ENCODE measurements at regions not wholly inside any gene's neighbourhood (a gene's known extent, or its start where the extent isn't known, plus 50 kb on each side); places are given as distances from the start of the nearest gene placed in this dataset.

GRCh38 chr12:64965920-64966319 is 141.5 kb downstream of the TBC1D30 start:
- CTCF ChIA-PET = no interaction called here
- peaks cover 6% of the 10 kb centered on the region for H3K4me1 Mint-ChIP-seq
- H3K27me3 Mint-ChIP-seq (ENCODE audit: low read depth) = no peaks in the 10 kb centered on the region; the same call in 1 of the 2 replicates
- POLR2A ChIA-PET = no interaction called here
- DNase-seq (ENCODE audit: low spot score) (no peak), ATAC-seq (no peak)
- H3K9me3 Mint-ChIP-seq = peaks cover 34% of the 10 kb centered on the region
- no peak overlapping the region for H3K4me3 Mint-ChIP-seq
- H3K36me3 Mint-ChIP-seq = peaks cover 20% of the 10 kb centered on the region
- TF ChIP-seq SMAD3 (CRISPR knock-in tag; IDR thresholded peaks at IDR 0.05; ENCODE audit: borderline replicate concordance) (no peak), SP1 (CRISPR knock-in tag; conservative IDR thresholded peaks at IDR 0.05) (no peak)
- TF ChIP-seq, protein P1, sequence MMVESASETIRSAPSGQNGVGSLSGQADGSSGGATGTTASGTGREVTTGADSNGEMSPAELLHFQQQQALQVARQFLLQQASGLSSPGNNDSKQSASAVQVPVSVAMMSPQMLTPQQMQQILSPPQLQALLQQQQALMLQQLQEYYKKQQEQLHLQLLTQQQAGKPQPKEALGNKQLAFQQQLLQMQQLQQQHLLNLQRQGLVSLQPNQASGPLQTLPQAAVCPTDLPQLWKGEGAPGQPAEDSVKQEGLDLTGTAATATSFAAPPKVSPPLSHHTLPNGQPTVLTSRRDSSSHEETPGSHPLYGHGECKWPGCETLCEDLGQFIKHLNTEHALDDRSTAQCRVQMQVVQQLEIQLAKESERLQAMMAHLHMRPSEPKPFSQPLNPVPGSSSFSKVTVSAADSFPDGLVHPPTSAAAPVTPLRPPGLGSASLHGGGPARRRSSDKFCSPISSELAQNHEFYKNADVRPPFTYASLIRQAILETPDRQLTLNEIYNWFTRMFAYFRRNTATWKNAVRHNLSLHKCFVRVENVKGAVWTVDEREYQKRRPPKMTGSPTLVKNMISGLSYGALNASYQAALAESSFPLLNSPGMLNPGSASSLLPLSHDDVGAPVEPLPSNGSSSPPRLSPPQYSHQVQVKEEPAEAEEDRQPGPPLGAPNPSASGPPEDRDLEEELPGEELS (CRISPR knock-in tag; IDR thresholded peaks at IDR 0.05) = no peak
- TF ChIP-seq, protein P2, sequence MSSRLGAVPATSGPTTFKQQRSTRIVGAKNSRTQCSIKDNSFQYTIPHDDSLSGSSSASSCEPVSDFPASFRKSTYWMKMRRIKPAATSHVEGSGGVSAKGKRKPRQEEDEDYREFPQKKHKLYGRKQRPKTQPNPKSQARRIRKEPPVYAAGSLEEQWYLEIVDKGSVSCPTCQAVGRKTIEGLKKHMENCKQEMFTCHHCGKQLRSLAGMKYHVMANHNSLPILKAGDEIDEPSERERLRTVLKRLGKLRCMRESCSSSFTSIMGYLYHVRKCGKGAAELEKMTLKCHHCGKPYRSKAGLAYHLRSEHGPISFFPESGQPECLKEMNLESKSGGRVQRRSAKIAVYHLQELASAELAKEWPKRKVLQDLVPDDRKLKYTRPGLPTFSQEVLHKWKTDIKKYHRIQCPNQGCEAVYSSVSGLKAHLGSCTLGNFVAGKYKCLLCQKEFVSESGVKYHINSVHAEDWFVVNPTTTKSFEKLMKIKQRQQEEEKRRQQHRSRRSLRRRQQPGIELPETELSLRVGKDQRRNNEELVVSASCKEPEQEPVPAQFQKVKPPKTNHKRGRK (CRISPR knock-in tag; IDR thresholded peaks at IDR 0.05; ENCODE audit: borderline replicate concordance) = no peak
- no peak overlapping the region for H3K27ac Mint-ChIP-seq

DNA sequence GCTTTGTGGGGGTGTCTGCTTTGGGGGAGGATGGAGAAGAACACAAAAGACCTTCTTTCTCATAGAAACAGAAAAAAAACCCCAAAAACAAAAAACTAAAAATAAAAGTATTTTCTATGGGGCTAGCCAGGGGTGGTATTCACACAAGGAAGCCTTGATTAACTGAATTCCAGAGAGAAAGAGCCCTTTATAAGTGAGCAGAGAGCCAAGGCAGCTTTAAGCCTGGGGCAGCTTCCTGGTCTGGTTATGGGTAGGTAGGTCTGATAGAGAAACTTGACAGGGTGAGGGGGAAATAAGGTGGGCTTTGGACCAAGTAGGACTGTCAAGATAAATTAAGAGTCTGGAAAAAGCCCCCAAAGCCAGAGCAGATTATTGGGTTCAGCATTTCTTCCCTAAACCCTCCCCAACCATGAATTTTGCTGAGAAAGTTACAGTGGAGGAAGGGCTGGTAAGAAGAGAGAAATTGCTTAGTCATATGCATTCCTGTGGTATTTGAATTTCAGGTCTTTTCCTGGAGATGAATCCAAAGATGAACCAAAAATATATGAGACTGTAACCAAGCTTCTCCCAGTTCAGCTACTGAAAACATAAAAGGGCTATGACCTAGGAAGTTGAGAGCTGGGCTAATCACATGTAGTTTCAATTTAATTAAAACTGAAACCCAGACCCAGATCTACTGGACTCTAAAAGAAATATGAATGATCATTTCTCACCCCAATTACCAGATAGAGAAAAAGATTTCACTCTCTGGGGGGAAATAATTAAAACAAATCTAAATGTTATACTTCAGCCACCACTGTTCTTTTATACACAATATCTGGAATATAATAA is 144.8 kb downstream of the TBC1D30 start:
- Mint-ChIP-seq H3K9me3 (peaks cover 31% of the 10 kb centered on the region), H3K27ac (no peak overlapping the region), H3K36me3 (peaks cover 15% of the 10 kb centered on the region), H3K27me3 (ENCODE audit: low read depth) (no peaks in the 10 kb centered on the region; the same call in 1 of the 2 replicates), H3K4me1 (peaks cover 6% of the 10 kb centered on the region), H3K4me3 (no peak overlapping the region)
- ChIA-PET CTCF (no interaction called here), POLR2A (no interaction called here)
- TF ChIP-seq ZNF317 (CRISPR knock-in tag; IDR thresholded peaks at IDR 0.05; ENCODE audit: borderline replicate concordance, low read depth) (no peak), ZNF263 (CRISPR knock-in tag; IDR thresholded peaks at IDR 0.05; ENCODE audit: low read depth) (no peak), EMX1 (CRISPR knock-in tag; IDR thresholded peaks at IDR 0.05) (no peak), CBFB (CRISPR knock-in tag; IDR thresholded peaks at IDR 0.05; ENCODE audit: low read depth) (no peak), ZNF671 (CRISPR knock-in tag; IDR thresholded peaks at IDR 0.05) (no peak), ELF4 (CRISPR knock-in tag; IDR thresholded peaks at IDR 0.05; ENCODE audit: low read depth) (no peak), TEAD4 (CRISPR knock-in tag; IDR thresholded peaks at IDR 0.05) (no peak), JUN (CRISPR knock-in tag; IDR thresholded peaks at IDR 0.05) (no peak)
- peak; percentile 77 for ATAC-seq
- no peak for DNase-seq (ENCODE audit: low spot score)

DNA sequence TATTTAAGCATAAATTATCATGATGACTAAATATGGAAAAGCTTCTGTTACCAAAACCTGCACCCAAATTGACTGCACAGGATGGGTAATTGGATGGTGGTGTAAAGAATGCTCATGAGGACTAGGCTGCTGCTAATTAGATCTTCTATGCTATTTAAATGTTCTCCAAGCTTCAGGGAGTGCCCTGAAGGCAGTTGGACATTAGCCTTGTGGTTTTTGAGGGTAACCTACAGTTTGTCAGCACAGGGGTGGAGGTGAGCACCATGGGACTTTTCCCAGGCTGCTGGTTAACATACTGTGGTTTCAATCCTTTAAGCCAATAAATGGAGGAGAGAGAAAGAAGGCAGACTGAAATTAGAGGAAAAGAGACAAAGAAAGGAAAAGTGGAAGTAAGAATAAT is 145.0 kb downstream of the WIF1 start:
- peaks cover 3% of the 10 kb centered on the region; the same call in 1 of the 2 replicates for H3K4me1 Mint-ChIP-seq
- H3K27ac Mint-ChIP-seq = no peak overlapping the region
- no peak overlapping the region for H3K4me3 Mint-ChIP-seq
- peaks cover 38% of the 10 kb centered on the region for H3K36me3 Mint-ChIP-seq
- no peak for DNase-seq (ENCODE audit: low spot score)
- no peak for ATAC-seq
- H3K9me3 Mint-ChIP-seq = peaks cover 45% of the 10 kb centered on the region
- ChIA-PET POLR2A (no interaction called here), CTCF (no interaction called here)
- no peaks in the 10 kb centered on the region for H3K27me3 Mint-ChIP-seq (ENCODE audit: low read depth)
- TF ChIP-seq ZNF219 (CRISPR knock-in tag; IDR thresholded peaks at IDR 0.05; ENCODE audit: borderline replicate concordance) (no peak), ZNF263 (CRISPR knock-in tag; IDR thresholded peaks at IDR 0.05; ENCODE audit: low read depth) (no peak), ZMAT4 (CRISPR knock-in tag; IDR thresholded peaks at IDR 0.05) (no peak), CREB1 (CRISPR knock-in tag; IDR thresholded peaks at IDR 0.05) (no peak), NR3C1 (CRISPR knock-in tag; conservative IDR thresholded peaks at IDR 0.05; ENCODE audit: low read depth) (no peak), CREM (CRISPR knock-in tag; IDR thresholded peaks at IDR 0.05) (no peak), ZNF396 (CRISPR knock-in tag; IDR thresholded peaks at IDR 0.05; ENCODE audit: borderline replicate concordance) (no peak), PREB (CRISPR knock-in tag; IDR thresholded peaks at IDR 0.05; ENCODE audit: borderline replicate concordance) (no peak), CBFB (CRISPR knock-in tag; IDR thresholded peaks at IDR 0.05; ENCODE audit: low read depth) (no peak)
- TF ChIP-seq, protein P3, sequence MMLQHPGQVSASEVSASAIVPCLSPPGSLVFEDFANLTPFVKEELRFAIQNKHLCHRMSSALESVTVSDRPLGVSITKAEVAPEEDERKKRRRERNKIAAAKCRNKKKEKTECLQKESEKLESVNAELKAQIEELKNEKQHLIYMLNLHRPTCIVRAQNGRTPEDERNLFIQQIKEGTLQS (CRISPR knock-in tag; conservative IDR thresholded peaks at IDR 0.05) = no peak
- TF ChIP-seq, protein P4, sequence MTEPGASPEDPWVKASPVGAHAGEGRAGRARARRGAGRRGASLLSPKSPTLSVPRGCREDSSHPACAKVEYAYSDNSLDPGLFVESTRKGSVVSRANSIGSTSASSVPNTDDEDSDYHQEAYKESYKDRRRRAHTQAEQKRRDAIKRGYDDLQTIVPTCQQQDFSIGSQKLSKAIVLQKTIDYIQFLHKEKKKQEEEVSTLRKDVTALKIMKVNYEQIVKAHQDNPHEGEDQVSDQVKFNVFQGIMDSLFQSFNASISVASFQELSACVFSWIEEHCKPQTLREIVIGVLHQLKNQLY (CRISPR knock-in tag; IDR thresholded peaks at IDR 0.05) = no peak
- TF ChIP-seq, protein P1 (CRISPR knock-in tag; IDR thresholded peaks at IDR 0.05) = no peak
